IMR-90 (cell line): ENCODE measurements at regions not wholly inside any gene's neighbourhood (a gene's known extent, or its start where the extent isn't known, plus 50 kb on each side); places are given as distances from the start of the nearest gene placed in this dataset.

ENCODE experiments used
- MAZ ChIP-seq: IDR thresholded peaks from 2 replicates; pipeline ENCODE4 v1.6.1; 2012; ENCODE audit warnings: low read depth, mild to moderate bottlenecking, low read length, improper control_type of control experiment, moderate library complexity, borderline replicate concordance
- POLR2A ChIP-seq: IDR thresholded peaks from 2 replicates; pipeline ENCODE4 v1.6.1; 2012; ENCODE audit warnings: mild to moderate bottlenecking, low read depth, low read length
- TF ChIP-seq, protein P1 (sequence below): conservative IDR thresholded peaks from 2 replicates; pipeline ENCODE4 v1.5.1; 2012; ENCODE audit warnings: mild to moderate bottlenecking, low read depth, low read length, improper control_type of control experiment
- TF ChIP-seq, protein P2 (sequence below): fragments of 150-350 bp; IDR thresholded peaks from 2 replicates; pipeline ENCODE4 v1.6.1; 2017; ENCODE audit warnings: mild to moderate bottlenecking, antibody characterized with exemption, low read length, low read depth

DNA sequence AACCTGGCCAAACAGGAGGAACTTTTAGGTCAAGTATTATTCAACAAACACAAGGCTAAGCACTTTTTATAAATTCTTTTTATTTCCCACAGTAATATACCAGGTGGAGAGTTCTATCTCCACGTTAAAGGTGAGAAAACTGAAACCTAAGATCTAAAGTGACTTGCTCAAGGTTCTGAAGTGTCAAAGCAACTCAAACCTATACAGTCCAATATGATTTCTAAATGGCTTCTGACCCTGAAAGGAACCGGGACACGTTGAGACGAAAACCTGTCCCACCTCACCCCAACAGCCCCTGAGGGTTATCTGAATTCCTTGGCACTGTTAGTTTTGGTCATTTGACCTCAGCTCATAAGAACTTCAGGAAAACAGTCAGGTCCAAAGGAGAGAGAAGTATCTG is 814.5 kb upstream of the LRATD1 start:
- TF ChIP-seq, protein P1, sequence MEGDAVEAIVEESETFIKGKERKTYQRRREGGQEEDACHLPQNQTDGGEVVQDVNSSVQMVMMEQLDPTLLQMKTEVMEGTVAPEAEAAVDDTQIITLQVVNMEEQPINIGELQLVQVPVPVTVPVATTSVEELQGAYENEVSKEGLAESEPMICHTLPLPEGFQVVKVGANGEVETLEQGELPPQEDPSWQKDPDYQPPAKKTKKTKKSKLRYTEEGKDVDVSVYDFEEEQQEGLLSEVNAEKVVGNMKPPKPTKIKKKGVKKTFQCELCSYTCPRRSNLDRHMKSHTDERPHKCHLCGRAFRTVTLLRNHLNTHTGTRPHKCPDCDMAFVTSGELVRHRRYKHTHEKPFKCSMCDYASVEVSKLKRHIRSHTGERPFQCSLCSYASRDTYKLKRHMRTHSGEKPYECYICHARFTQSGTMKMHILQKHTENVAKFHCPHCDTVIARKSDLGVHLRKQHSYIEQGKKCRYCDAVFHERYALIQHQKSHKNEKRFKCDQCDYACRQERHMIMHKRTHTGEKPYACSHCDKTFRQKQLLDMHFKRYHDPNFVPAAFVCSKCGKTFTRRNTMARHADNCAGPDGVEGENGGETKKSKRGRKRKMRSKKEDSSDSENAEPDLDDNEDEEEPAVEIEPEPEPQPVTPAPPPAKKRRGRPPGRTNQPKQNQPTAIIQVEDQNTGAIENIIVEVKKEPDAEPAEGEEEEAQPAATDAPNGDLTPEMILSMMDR: no peak
- TF ChIP-seq POLR2A: no peak
- TF ChIP-seq, protein P2, sequence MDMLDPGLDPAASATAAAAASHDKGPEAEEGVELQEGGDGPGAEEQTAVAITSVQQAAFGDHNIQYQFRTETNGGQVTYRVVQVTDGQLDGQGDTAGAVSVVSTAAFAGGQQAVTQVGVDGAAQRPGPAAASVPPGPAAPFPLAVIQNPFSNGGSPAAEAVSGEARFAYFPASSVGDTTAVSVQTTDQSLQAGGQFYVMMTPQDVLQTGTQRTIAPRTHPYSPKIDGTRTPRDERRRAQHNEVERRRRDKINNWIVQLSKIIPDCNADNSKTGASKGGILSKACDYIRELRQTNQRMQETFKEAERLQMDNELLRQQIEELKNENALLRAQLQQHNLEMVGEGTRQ: no peak
- TF ChIP-seq MAZ: no peak
